EH (cell line): ENCODE measurements at regions not wholly inside any gene's neighbourhood (a gene's known extent, or its start where the extent isn't known, plus 50 kb on each side); places are given as distances from the start of the nearest gene placed in this dataset.
A peak's percentile ranks its signal among the peaks of the same experiment; 100 is the strongest.

Experiments used
- DNase-seq: peaks from one replicate; pipeline ENCODE4 v3.0.0-alpha.2; 2015; ENCODE audit warnings: low read depth

- peak; percentile 75 for DNase-seq
Observed at GRCh38 chr12:66066137-66066928, 64.2 kb downstream of the LLPH start.

GRCh38 chr12:66065641-66066136, 64.9 kb downstream of the LLPH start:
- DNase-seq, result peak; percentile 74

GRCh38 chr12:66065150-66065549, 65.4 kb downstream of the LLPH start:
- peak; percentile 58 for DNase-seq

- DNase-seq, result no peak
Observed at GRCh38 chr12:66063916-66064315, 66.6 kb downstream of the LLPH start.

- peak; percentile 42 for DNase-seq
Observed at GRCh38 chr12:66062290-66062625, 68.3 kb downstream of the LLPH start.

- no peak for DNase-seq
Observed at GRCh38 chr12:66061557-66062289, 68.8 kb downstream of the LLPH start.

- no peak for DNase-seq
Observed at GRCh38 chr12:66061076-66061475, 69.5 kb downstream of the LLPH start.

- DNase-seq, result no peak
Observed at GRCh38 chr12:66060163-66060907, 70.2 kb downstream of the LLPH start.

- DNase-seq, result no peak
Observed at GRCh38 chr12:66059666-66060065, 70.9 kb downstream of the LLPH start.

GRCh38 chr12:66058554-66058953, 72.0 kb downstream of the LLPH start:
- no peak for DNase-seq

- DNase-seq, result no peak
Observed at GRCh38 chr12:66055837-66056319, 74.7 kb downstream of the LLPH start.

GRCh38 chr12:66052988-66053615, 77.4 kb downstream of the LLPH start:
- no peak for DNase-seq

- no peak for DNase-seq
Observed at GRCh38 chr12:66051361-66051760, 79.2 kb downstream of the LLPH start.

- no peak for DNase-seq
Observed at GRCh38 chr12:66050610-66051009, 79.9 kb downstream of the LLPH start.

GRCh38 chr12:66050283-66050576, 80.3 kb downstream of the LLPH start:
- no peak for DNase-seq

- DNase-seq, result no peak
Observed at GRCh38 chr12:66049538-66050282, 80.8 kb downstream of the LLPH start.

GRCh38 chr12:66048835-66049537, 81.6 kb downstream of the LLPH start:
- peak; percentile 57 for DNase-seq

- DNase-seq, result no peak
Observed at GRCh38 chr12:66048218-66048834, 82.2 kb downstream of the LLPH start.

GRCh38 chr12:66047411-66048021, 83.0 kb downstream of the LLPH start:
- DNase-seq, result peak; percentile 56

- no peak for DNase-seq
Observed at GRCh38 chr12:66045506-66045905, 85.0 kb downstream of the LLPH start.
